Endothelial cell of umbilical vein (primary cell): ENCODE measurements at regions not wholly inside any gene's neighbourhood (a gene's known extent, or its start where the extent isn't known, plus 50 kb on each side); places are given as distances from the start of the nearest gene placed in this dataset.

Experiments
- BruUV-seq: library from RNA; stranded (reverse); fragments of 400-500 nt; replicated peaks from 2 replicates; lab custom pipeline; 2021; lab: Mats Ljungman, UMichigan
- CTCF ChIA-PET: fragments of 300-600, 350-600 bp; sonication (Branson Sonifier 250); formaldehyde crosslinking; loops from one replicate; lab custom pipeline; 2021; ENCODE audit warnings: antibody characterized with exemption, inconsistent platforms; lab: Charles Lee
- POLR2A ChIA-PET: fragments of 300-600, 350-600 bp; sonication (Branson Sonifier 250); formaldehyde crosslinking; loops from one replicate; lab custom pipeline; 2021; ENCODE audit warnings: antibody characterized with exemption, inconsistent platforms; lab: Charles Lee
- DNase-seq: peaks from one replicate; pipeline ENCODE4 v3.0.0-alpha.2; 2011; ENCODE audit warnings: low read depth, low spot score
- FAIRE-seq: peaks from 2 replicates; lab custom pipeline; 2011; peaks lifted over from hg19 to GRCh38; lab: Jason Lieb, UNC
- H2AFZ ChIP-seq: 2 replicates; pipeline ENCODE4 v1.6.0; 2012; ENCODE audit warnings: low read depth, low read length, control low read depth, inconsistent platforms
- H3K27ac ChIP-seq: 2 replicates; pipeline ENCODE4 v1.5.1; 2011; ENCODE audit warnings: low read depth, mild to moderate bottlenecking, control low read depth, low read length, moderate library complexity; ENCODE audit not compliant: insufficient read depth
- H3K27me3 ChIP-seq, 2 experiments: 2 replicates each; pipeline versions ENCODE4 v1.6.0 to v1.6.1; 2011; ENCODE audit warnings: low read length in 2 of 2, mixed read lengths in 1 of 2; ENCODE audit not compliant: control insufficient read depth in 2 of 2, insufficient read depth in 2 of 2
- H3K36me3 ChIP-seq, 2 experiments: 2 replicates in 1 of 2; 3 replicates in 1 of 2; pipeline ENCODE4 v1.5.1; 2011; ENCODE audit warnings: low read length in 2 of 2, mild to moderate bottlenecking in 1 of 2, moderate library complexity in 1 of 2; ENCODE audit not compliant: control insufficient read depth in 2 of 2, insufficient read depth in 2 of 2; ENCODE audit errors: extremely low read depth in 1 of 2
- H3K4me1 ChIP-seq: 3 replicates; pipeline ENCODE4 v1.5.1; 2011; ENCODE audit warnings: mild to moderate bottlenecking, low read length; ENCODE audit not compliant: control insufficient read depth, insufficient read depth; ENCODE audit errors: extremely low read depth
- H3K4me2 ChIP-seq: 2 replicates; pipeline ENCODE4 v1.6.1; 2011; ENCODE audit warnings: low read length, control low read depth, mixed read lengths; ENCODE audit not compliant: insufficient read depth
- H3K4me3 ChIP-seq, 3 experiments: fragments of 200-600 bp in 1 of 3; sonication (generic), shearing (Covaris generic) in 1 of 3; replicated peaks in 1 of 3; 2 replicates each; pipeline ENCODE4 v1.5.1; 2011 to 2016; ENCODE audit warnings: control low read depth in 3 of 3, low read length in 3 of 3, mild to moderate bottlenecking in 2 of 3, inconsistent platforms in 1 of 3, low read depth in 1 of 3, moderate library complexity in 1 of 3; ENCODE audit not compliant: insufficient read depth in 1 of 3
- H3K79me2 ChIP-seq: 2 replicates; pipeline ENCODE4 v1.6.0; 2012; ENCODE audit warnings: low read length, inconsistent platforms; ENCODE audit not compliant: control insufficient read depth, insufficient read depth
- H3K9ac ChIP-seq: replicated peaks from 2 replicates; pipeline ENCODE3; 2011; ENCODE audit warnings: low read length, control low read depth; ENCODE audit not compliant: insufficient read depth; ENCODE audit errors: extremely low read depth
- H3K9me1 ChIP-seq: replicated peaks from 3 replicates; pipeline ENCODE4 v1.6.0; 2011; ENCODE audit warnings: mild to moderate bottlenecking, low read length; ENCODE audit not compliant: control insufficient read depth, insufficient read depth; ENCODE audit errors: extremely low read depth
- H3K9me3 ChIP-seq: replicated peaks from 2 replicates; pipeline ENCODE4 v1.5.1; 2012; ENCODE audit warnings: low read length, inconsistent platforms; ENCODE audit not compliant: control insufficient read depth, insufficient read depth
- H4K20me1 ChIP-seq: replicated peaks from 2 replicates; pipeline ENCODE3; 2011; ENCODE audit warnings: mild to moderate bottlenecking, low read length; ENCODE audit not compliant: control insufficient read depth, insufficient read depth; ENCODE audit errors: extremely low read depth
- CTCF ChIP-seq, 2 donors: IDR thresholded peaks; 1 replicate in 1 of 2; 2 replicates in 1 of 2; pipeline ENCODE4 v1.5.1; 2011; ENCODE audit warnings: low read length in 2 of 2, mild to moderate bottlenecking in 2 of 2, moderate library complexity in 2 of 2, control low read depth in 1 of 2, inconsistent platforms in 1 of 2, low read depth in 1 of 2; ENCODE audit not compliant: insufficient read depth in 1 of 2; ENCODE audit errors: extremely low read depth in 1 of 2
- EZH2 ChIP-seq: IDR thresholded peaks from 2 replicates; pipeline ENCODE4 v1.6.1; 2012; ENCODE audit warnings: borderline replicate concordance, low read depth, mild to moderate bottlenecking, moderate library complexity, low read length, inconsistent platforms; ENCODE audit not compliant: severe bottlenecking
- FOS ChIP-seq: IDR thresholded peaks from 2 replicates; pipeline ENCODE4 v1.6.1; 2011; ENCODE audit warnings: mild to moderate bottlenecking, low read length, moderate library complexity, borderline replicate concordance; ENCODE audit not compliant: insufficient read depth
- GATA2 ChIP-seq: IDR thresholded peaks from 2 replicates; pipeline ENCODE4 v1.7.0; 2011; ENCODE audit warnings: low read depth, mild to moderate bottlenecking, moderate library complexity, mixed read lengths, low read length; ENCODE audit not compliant: insufficient read length, insufficient read depth
- JUN ChIP-seq: IDR thresholded peaks from 2 replicates; pipeline ENCODE4 v1.6.1; 2011; ENCODE audit warnings: borderline replicate concordance, low read depth; ENCODE audit not compliant: insufficient read length, insufficient read depth
- MYC ChIP-seq: IDR thresholded peaks from one replicate; pipeline ENCODE4 v1.6.1; 2011; ENCODE audit warnings: mild to moderate bottlenecking, low read depth, low read length
- POLR2A ChIP-seq: IDR thresholded peaks from 2 replicates; pipeline ENCODE4 v1.6.1; 2012; ENCODE audit warnings: low read depth, mild to moderate bottlenecking, control low read depth, low read length
- POLR2AphosphoS5 ChIP-seq: IDR thresholded peaks from 2 replicates; pipeline ENCODE4 v1.6.1; 2012; ENCODE audit warnings: low read depth, mild to moderate bottlenecking, control low read depth, low read length, moderate library complexity; ENCODE audit not compliant: insufficient read depth
- dilution Hi-C: fragments of 300-500 bp; cut with MboI; formaldehyde crosslinking; loops from one replicate; pipeline ENCODE4 v1.15.0; 2019; ENCODE audit warnings: low sequenced_read_pairs; ENCODE audit not compliant: extremely low pct_ligation_motif_present
- intact Hi-C: fragments of 100-400 bp; cut with micrococcal nuclease; formaldehyde crosslinking; loops from one replicate; pipeline ENCODE4 v1.10.0; 2022
- TF ChIP-seq, protein P1 (sequence below): IDR thresholded peaks from 2 replicates; pipeline ENCODE4 v1.6.1; 2011; ENCODE audit not compliant: insufficient read depth, insufficient read length

- dilution Hi-C loops: no loop called here
- no peak for FAIRE-seq
- intact Hi-C loops: no loop called here
Measured at GRCh38 chr1:187078916-187079315, 250.2 kb downstream of the PLA2G4A start.

More at GRCh38 chr1:187078916-187079315, 250.2 kb downstream of the PLA2G4A start:
- Histone ChIP-seq H3K4me2 (no peak overlapping the region), H3K4me3 (no peak overlapping the region), H3K9ac (no peak overlapping the region), H3K79me2 (no peaks in the 10 kb centered on the region), H3K9me1 (no peaks in the 10 kb centered on the region), H3K36me3 (no peaks in the 10 kb centered on the region), H4K20me1 (no peaks in the 10 kb centered on the region), H3K27me3 (peaks cover 0 to 2% of the 10 kb centered on the region in 2 experiments), H3K27ac (no peak overlapping the region), H3K9me3 (no peaks in the 10 kb centered on the region), H3K4me1 (no peaks in the 10 kb centered on the region), H2AFZ (no peak overlapping the region)
- DNase-seq: no peak
- BruUV-seq: no TSS peak
- ChIA-PET POLR2A (no interaction called here), CTCF (no interaction called here)
- TF ChIP-seq FOS (no peak), POLR2A (no peak), MYC (no peak), EZH2 (no peak), POLR2AphosphoS5 (no peak), JUN (no peak), CTCF (IDR thresholded peaks at IDR 0.05; ENCODE audit: extremely low read depth in 1 of 2, insufficient read depth in 1 of 2, low read depth in 1 of 2, low read length in 2 of 2) (no peak), GATA2 (no peak)
- TF ChIP-seq, protein P1, sequence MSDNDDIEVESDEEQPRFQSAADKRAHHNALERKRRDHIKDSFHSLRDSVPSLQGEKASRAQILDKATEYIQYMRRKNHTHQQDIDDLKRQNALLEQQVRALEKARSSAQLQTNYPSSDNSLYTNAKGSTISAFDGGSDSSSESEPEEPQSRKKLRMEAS: no peak
